SK-N-SH (cell line): ENCODE measurements at regions not wholly inside any gene's neighbourhood (a gene's known extent, or its start where the extent isn't known, plus 50 kb on each side); places are given as distances from the start of the nearest gene placed in this dataset.

ENCODE experiments used
- CTCF ChIA-PET: fragments of 300-600, 350-600 bp; formaldehyde crosslinking; extraction: SDS; loops from one replicate; lab custom pipeline; 2021; lab: Yijun Ruan, JAX
- POLR2A ChIA-PET: fragments of 350-600 bp; sonication (Branson Sonifier 250); formaldehyde crosslinking; extraction: SDS; loops from one replicate; lab custom pipeline; 2020; ENCODE audit warnings: antibody characterized with exemption, inconsistent platforms; lab: Yijun Ruan, JAX
- DNase-seq: peaks from one replicate; pipeline ENCODE4 v3.0.0; 2012
- H2AFZ ChIP-seq: fragments of 200-600 bp; sonication (generic); 2 replicates; pipeline ENCODE4 v1.8.1; 2016; ENCODE audit warnings: antibody characterized with exemption, mild to moderate bottlenecking, low read depth
- H3F3A ChIP-seq: fragments of 200-600 bp; sonication (generic); replicated peaks from 2 replicates; pipeline ENCODE3; 2016; ENCODE audit warnings: antibody characterized with exemption, mild to moderate bottlenecking; ENCODE audit not compliant: insufficient read depth
- H3K27ac ChIP-seq, 2 experiments: fragments of 200-500 bp in 1 of 2; fragments of 200-600 bp in 1 of 2; sonication (Bioruptor generic) in 1 of 2; sonication (generic), shearing (Covaris generic) in 1 of 2; 2 replicates each; pipeline versions ENCODE4 v1.5.1 to v1.6.1; 2014 to 2016; ENCODE audit warnings: low read depth in 2 of 2, inconsistent platforms in 1 of 2, low read length in 1 of 2, mild to moderate bottlenecking in 1 of 2, mixed read lengths in 1 of 2
- H3K27me3 ChIP-seq: fragments of 200-600 bp; sonication (generic), shearing (Covaris generic); 2 replicates; pipeline ENCODE4 v1.6.1; 2016; ENCODE audit warnings: mixed run types; ENCODE audit not compliant: insufficient read depth
- H3K36me3 ChIP-seq, 2 experiments: fragments of 200-500 bp in 1 of 2; fragments of 200-600 bp in 1 of 2; sonication (Bioruptor generic) in 1 of 2; sonication (generic) in 1 of 2; replicated peaks in 1 of 2; 2 replicates each; pipeline versions ENCODE3 to v1.5.1; 2014 to 2016; ENCODE audit warnings: low read length in 1 of 2, mild to moderate bottlenecking in 1 of 2; ENCODE audit not compliant: insufficient read depth in 2 of 2, control insufficient read depth in 1 of 2
- H3K4me1 ChIP-seq, 2 experiments: fragments of 200-500 bp in 1 of 2; fragments of 200-600 bp in 1 of 2; sonication (Bioruptor generic) in 1 of 2; sonication (generic), shearing (Covaris generic) in 1 of 2; 2 replicates each; pipeline versions ENCODE4 v1.5.1 to v1.6.1; 2014 to 2016; ENCODE audit warnings: low read depth in 1 of 2, low read length in 1 of 2, mixed run types in 1 of 2; ENCODE audit not compliant: insufficient read depth in 2 of 2, control insufficient read depth in 1 of 2
- H3K4me2 ChIP-seq: fragments of 200-600 bp; sonication (generic), shearing (Covaris generic); 2 replicates; pipeline ENCODE4 v1.6.1; 2017; ENCODE audit warnings: mixed run types
- H3K4me3 ChIP-seq, 2 experiments: fragments of 200-500 bp in 1 of 2; fragments of 200-600 bp in 1 of 2; sonication (Bioruptor generic) in 1 of 2; sonication (generic), shearing (Covaris generic) in 1 of 2; 2 replicates each; pipeline versions ENCODE4 v1.5.1 to v1.8.1; 2014 to 2016; ENCODE audit warnings: low read depth in 2 of 2, inconsistent platforms in 1 of 2, low read length in 1 of 2, mild to moderate bottlenecking in 1 of 2, mixed read lengths in 1 of 2, moderate library complexity in 1 of 2
- H3K79me2 ChIP-seq: fragments of 200-600 bp; sonication (generic); 2 replicates; pipeline ENCODE4 v1.8.1; 2017; ENCODE audit warnings: mild to moderate bottlenecking; ENCODE audit not compliant: insufficient read depth
- H3K9ac ChIP-seq: fragments of 200-600 bp; sonication (generic); 2 replicates; pipeline ENCODE4 v1.6.1; 2017; ENCODE audit warnings: mixed run types
- H3K9me2 ChIP-seq: fragments of 200-600 bp; sonication (generic); 2 replicates; pipeline ENCODE4 v1.6.1; 2017; ENCODE audit warnings: mixed run types
- H3K9me3 ChIP-seq: fragments of 200-600 bp; sonication (generic); 2 replicates; pipeline ENCODE4 v1.6.1; 2017; ENCODE audit warnings: mixed run types, mild to moderate bottlenecking, moderate library complexity
- H4K20me1 ChIP-seq: fragments of 200-600 bp; sonication (generic); 2 replicates; pipeline ENCODE4 v1.6.1; 2017; ENCODE audit warnings: mild to moderate bottlenecking, mixed run types; ENCODE audit not compliant: insufficient read depth
- ELF1 ChIP-seq: IDR thresholded peaks from 2 replicates; pipeline ENCODE4 v1.4.0; 2012
- EZH2phosphoT487 ChIP-seq: fragments of 200-600 bp; sonication (generic); IDR thresholded peaks from 2 replicates; pipeline ENCODE4 v1.6.1; 2017; ENCODE audit warnings: low read depth, mixed run types, mild to moderate bottlenecking, antibody characterized with exemption, moderate library complexity, borderline replicate concordance
- GABPA ChIP-seq: IDR thresholded peaks from 2 replicates; pipeline ENCODE4 v1.4.0; 2012; ENCODE audit warnings: low read depth, mild to moderate bottlenecking
- GATA2 ChIP-seq: sonication (generic); formaldehyde crosslinking; IDR thresholded peaks from 2 replicates; pipeline ENCODE4 v1.5.0; 2020; ENCODE audit warnings: mild to moderate bottlenecking, missing genetic modification reagents
- IRF3 ChIP-seq: fragments of 150-350 bp; IDR thresholded peaks from 2 replicates; pipeline ENCODE4 v1.6.1; 2016; ENCODE audit warnings: mild to moderate bottlenecking, low read depth, low read length
- JUND ChIP-seq: IDR thresholded peaks from 2 replicates; pipeline ENCODE4 v1.4.0; 2012
- MAX ChIP-seq: IDR thresholded peaks from 2 replicates; pipeline ENCODE4 v1.4.0; 2012; ENCODE audit warnings: low read depth
- MXI1 ChIP-seq: IDR thresholded peaks from 2 replicates; pipeline ENCODE4 v1.6.1; 2012; ENCODE audit warnings: mild to moderate bottlenecking, low read depth, low read length, improper control_type of control experiment
- NFIC ChIP-seq: IDR thresholded peaks from 2 replicates; pipeline ENCODE4 v1.4.0; 2012; ENCODE audit warnings: borderline replicate concordance
- NRF1 ChIP-seq: IDR thresholded peaks from 2 replicates; pipeline ENCODE4 v1.6.1; 2012; ENCODE audit warnings: low read depth, mild to moderate bottlenecking, low read length
- POLR2AphosphoS5 ChIP-seq: IDR thresholded peaks from 2 replicates; pipeline ENCODE4 v1.6.1; 2012; ENCODE audit warnings: low read depth, low read length
- REST ChIP-seq: IDR thresholded peaks from 2 replicates; pipeline ENCODE4 v1.6.1; 2012; ENCODE audit warnings: mild to moderate bottlenecking, low read depth, low read length, moderate library complexity
- RXRA ChIP-seq: IDR thresholded peaks from 2 replicates; pipeline ENCODE4 v1.4.0; 2012; ENCODE audit warnings: low read depth, mild to moderate bottlenecking, borderline replicate concordance
- SMC3 ChIP-seq: IDR thresholded peaks from 2 replicates; pipeline ENCODE4 v1.6.1; 2012; ENCODE audit warnings: low read depth, low read length, improper control_type of control experiment
- TAF1 ChIP-seq: IDR thresholded peaks from 2 replicates; pipeline ENCODE4 v1.6.1; 2012; ENCODE audit warnings: low read depth, mild to moderate bottlenecking, low read length, moderate library complexity, borderline replicate concordance
- TCF12 ChIP-seq: IDR thresholded peaks from 2 replicates; pipeline ENCODE4 v1.4.0; 2012
- YY1 ChIP-seq: IDR thresholded peaks from 2 replicates; pipeline ENCODE4 v1.4.0; 2012; ENCODE audit warnings: low read depth, mild to moderate bottlenecking
- WGBS: methylation state at CpG from one replicate; pipeline ENCODE4 v1.1.6; 2017; ENCODE audit warnings: low lambda C conversion rate; 5-methylcytosine and 5-hydroxymethylcytosine counted together
- TF ChIP-seq, protein P1 (sequence below): fragments of 200-600 bp; sonication (generic); IDR thresholded peaks from 2 replicates; pipeline ENCODE4 v1.6.1; 2017; ENCODE audit warnings: antibody characterized with exemption, mild to moderate bottlenecking, moderate library complexity
- TF ChIP-seq, protein P2 (sequence below): IDR thresholded peaks from 2 replicates; pipeline ENCODE4; 2012

DNA sequence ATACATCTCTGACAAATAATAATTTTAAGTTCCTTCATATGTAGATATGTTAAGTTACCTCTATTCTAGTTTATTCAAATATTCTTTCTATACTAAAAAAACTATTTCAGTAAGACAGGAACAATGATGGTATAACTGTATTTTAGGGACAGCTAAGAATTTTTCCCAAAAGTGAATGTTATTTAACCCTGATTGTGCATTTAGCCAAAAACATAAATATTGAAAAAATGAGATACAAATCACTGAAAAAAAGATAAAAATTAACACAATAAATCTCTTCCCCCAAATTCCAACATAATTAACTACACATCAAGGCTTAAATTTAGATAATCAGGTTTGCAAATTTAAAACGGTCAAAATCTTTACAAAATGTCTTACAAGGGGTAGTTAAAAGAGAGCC, 58.1 kb downstream of the KCNRG start (continued):
- no peak for TF ChIP-seq REST

DNA sequence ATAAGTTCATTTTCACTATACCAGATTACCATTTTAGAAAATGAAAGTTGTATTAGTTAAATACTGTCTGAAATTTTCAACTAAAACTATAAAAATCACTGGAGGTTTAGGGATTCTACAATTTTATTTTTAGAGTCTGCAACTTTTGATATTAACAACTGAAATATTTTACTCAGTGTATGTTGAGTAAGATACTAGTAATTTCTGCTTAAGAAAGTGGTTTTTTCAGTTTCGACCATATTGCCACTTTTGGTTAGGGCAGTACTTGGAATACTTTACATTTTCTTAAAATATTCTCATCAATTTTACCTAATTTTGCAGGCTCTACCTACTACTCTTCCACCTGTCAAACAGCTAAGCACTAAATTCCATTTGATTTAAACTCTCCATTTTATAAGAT, 59.6 kb downstream of the KCNRG start:
- Histone ChIP-seq H3K4me2 (peak overlapping the region; percentile 72; the same call in 1 of the 2 replicates), H3K4me1 (peaks cover 24 to 36% of the 10 kb centered on the region in 2 experiments), H3K9me2 (no peaks in the 10 kb centered on the region), H3F3A (no peaks in the 10 kb centered on the region), H3K9ac (peak overlapping the region; percentile 2; the same call in 1 of the 2 replicates), H4K20me1 (peaks cover 39% of the 10 kb centered on the region; the same call in 1 of the 2 replicates), H3K36me3 (peaks cover 0 to 8% of the 10 kb centered on the region in 2 experiments), H3K27me3 (no peaks in the 10 kb centered on the region), H3K4me3 (peak overlapping the region in 1 of 2 experiments; percentile 34; a peak in 1 of 4 replicates), H2AFZ (no peak overlapping the region), H3K27ac (peak overlapping the region; percentile 51 to 53; a peak in 2 of 4 replicates), H3K9me3 (no peaks in the 10 kb centered on the region), H3K79me2 (peaks cover 100% of the 10 kb centered on the region)
- ChIA-PET CTCF (interaction anchor here (1.8 to 2.3 kb wide), 2 partner anchors 77 to 99 kb away, joined by 5 to 15 read pairs; partner anchors contain the start of gene TRIM13), POLR2A (interaction anchor here (1.0 kb wide), 1 partner anchor 78 kb away, joined by 5 read pairs; the partner anchor contains the start of gene TRIM13)
- WGBS = 79% methylated on average over 1 of the region's 1 CpG
- DNase-seq = no peak
- no peak for TF ChIP-seq RXRA
- no peak for TF ChIP-seq GABPA
- TF ChIP-seq YY1 = no peak
- TF ChIP-seq GATA2 = no peak
- no peak for TF ChIP-seq MAX
- TF ChIP-seq TCF12 = no peak
- no peak for TF ChIP-seq NFIC
- no peak for TF ChIP-seq NRF1
- no peak for TF ChIP-seq IRF3
- TF ChIP-seq POLR2AphosphoS5 = no peak
- TF ChIP-seq, protein P1, sequence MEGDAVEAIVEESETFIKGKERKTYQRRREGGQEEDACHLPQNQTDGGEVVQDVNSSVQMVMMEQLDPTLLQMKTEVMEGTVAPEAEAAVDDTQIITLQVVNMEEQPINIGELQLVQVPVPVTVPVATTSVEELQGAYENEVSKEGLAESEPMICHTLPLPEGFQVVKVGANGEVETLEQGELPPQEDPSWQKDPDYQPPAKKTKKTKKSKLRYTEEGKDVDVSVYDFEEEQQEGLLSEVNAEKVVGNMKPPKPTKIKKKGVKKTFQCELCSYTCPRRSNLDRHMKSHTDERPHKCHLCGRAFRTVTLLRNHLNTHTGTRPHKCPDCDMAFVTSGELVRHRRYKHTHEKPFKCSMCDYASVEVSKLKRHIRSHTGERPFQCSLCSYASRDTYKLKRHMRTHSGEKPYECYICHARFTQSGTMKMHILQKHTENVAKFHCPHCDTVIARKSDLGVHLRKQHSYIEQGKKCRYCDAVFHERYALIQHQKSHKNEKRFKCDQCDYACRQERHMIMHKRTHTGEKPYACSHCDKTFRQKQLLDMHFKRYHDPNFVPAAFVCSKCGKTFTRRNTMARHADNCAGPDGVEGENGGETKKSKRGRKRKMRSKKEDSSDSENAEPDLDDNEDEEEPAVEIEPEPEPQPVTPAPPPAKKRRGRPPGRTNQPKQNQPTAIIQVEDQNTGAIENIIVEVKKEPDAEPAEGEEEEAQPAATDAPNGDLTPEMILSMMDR = no peak
- no peak for TF ChIP-seq ELF1
- TF ChIP-seq TAF1 = no peak
- no peak for TF ChIP-seq SMC3
- no peak for TF ChIP-seq EZH2phosphoT487
- TF ChIP-seq MXI1 = no peak
- no peak for TF ChIP-seq JUND
- TF ChIP-seq, protein P2, sequence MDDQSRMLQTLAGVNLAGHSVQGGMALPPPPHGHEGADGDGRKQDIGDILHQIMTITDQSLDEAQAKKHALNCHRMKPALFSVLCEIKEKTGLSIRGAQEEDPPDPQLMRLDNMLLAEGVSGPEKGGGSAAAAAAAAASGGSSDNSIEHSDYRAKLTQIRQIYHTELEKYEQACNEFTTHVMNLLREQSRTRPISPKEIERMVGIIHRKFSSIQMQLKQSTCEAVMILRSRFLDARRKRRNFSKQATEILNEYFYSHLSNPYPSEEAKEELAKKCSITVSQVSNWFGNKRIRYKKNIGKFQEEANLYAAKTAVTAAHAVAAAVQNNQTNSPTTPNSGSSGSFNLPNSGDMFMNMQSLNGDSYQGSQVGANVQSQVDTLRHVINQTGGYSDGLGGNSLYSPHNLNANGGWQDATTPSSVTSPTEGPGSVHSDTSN = no peak
- no peak for TF ChIP-seq REST
